ENCODE measurements at regions not wholly inside any gene's neighbourhood (a gene's known extent, or its start where the extent isn't known, plus 50 kb on each side); places are given as distances from the start of the nearest gene placed in this dataset.

GRCh38 chr6:164528539-164528938, 780.9 kb downstream of the C6orf118 start:
- TF ChIP-seq CTCF (IDR thresholded peaks at IDR 0.05; ENCODE audit: insufficient read depth, low read length, poor library complexity, severe bottlenecking) = no peak
- TF ChIP-seq EZH2phosphoT487 (conservative IDR thresholded peaks at IDR 0.05; ENCODE audit: low read length) = no peak
